ENCODE measurements at regions not wholly inside any gene's neighbourhood (a gene's known extent, or its start where the extent isn't known, plus 50 kb on each side); places are given as distances from the start of the nearest gene placed in this dataset.

DNA sequence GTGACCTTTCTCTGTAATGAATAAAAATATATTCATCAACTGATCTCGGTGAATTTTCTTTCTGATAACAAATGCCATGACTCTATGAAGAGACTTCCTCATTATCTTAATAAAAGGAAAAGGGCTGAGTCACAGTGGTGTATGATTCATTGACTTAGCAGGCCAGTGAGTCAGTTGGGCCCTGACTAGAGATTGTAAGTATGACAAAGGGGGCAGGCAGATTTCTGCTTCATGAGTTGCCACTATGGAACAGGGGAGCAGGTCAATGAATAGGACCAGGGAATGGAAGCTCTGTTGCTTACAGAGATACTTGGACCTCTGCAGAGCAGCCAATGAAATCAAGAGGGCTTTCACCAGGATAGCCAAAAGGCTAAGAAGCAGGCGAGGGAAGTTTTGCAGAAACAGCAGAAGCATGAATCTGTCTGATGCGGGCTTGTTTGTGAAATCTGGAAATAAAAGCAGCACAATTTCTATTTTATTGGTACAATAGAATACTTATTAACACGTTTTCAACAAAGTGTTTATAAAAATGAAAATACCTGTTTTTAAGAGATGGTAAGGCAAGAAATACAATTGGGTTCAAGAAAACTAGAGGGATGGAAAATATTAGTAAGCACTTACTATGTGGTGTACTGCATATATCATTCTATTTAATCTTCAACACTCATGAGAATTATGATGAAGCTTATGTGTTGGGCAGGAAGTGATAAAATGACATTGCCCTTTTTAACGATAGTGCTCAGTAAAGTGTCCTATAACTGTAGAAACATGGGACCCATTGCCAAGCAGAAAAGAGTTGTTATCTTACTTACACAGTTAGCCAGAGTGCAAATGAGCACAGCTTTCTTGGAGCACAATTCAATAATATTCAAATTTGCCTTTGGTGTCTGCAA, 169.8 kb upstream of the MYRIP start:
- ChIA-PET POLR2A (no interaction called here), CTCF (no interaction called here)
- H2AFZ ChIP-seq (ENCODE audit: insufficient read depth, low read depth, low read length, poor library complexity, severe bottlenecking), result no peak overlapping the region
- no peaks in the 10 kb centered on the region for H3K9me3 Mint-ChIP-seq (ENCODE audit: insufficient read depth)
- no peak overlapping the region for H3K4me3 Mint-ChIP-seq
- no peaks in the 10 kb centered on the region for H4K20me1 ChIP-seq (ENCODE audit: control insufficient read depth, insufficient read depth, low read length, poor library complexity, severe bottlenecking)
- no peak overlapping the region for H3K4me2 ChIP-seq (replicated peaks; ENCODE audit: low read depth, low read length, poor library complexity, severe bottlenecking)
- no CpG with 5 or more reads among the region's 5 CpGs for WGBS (ENCODE audit: insufficient coverage)
- H3K27me3 Mint-ChIP-seq, result peaks cover 17% of the 10 kb centered on the region
- H3K36me3 ChIP-seq (replicated peaks in 1 of 2; ENCODE audit: control extremely low read depth in 1 of 2, control insufficient read depth in 1 of 2, extremely low read depth in 1 of 2, insufficient read depth in 2 of 2, low read length in 1 of 2), result no peaks in the 10 kb centered on the region
- no peaks in the 10 kb centered on the region for H3K79me2 ChIP-seq (ENCODE audit: control insufficient read depth, insufficient read depth, low read length)
- no peak overlapping the region for H3K27ac Mint-ChIP-seq
- no peak overlapping the region for H3K4me3 ChIP-seq (ENCODE audit: control extremely low read depth in 1 of 5, extremely low read depth in 1 of 5, insufficient read depth in 1 of 5, low read depth in 2 of 5, low read length in 4 of 5)
- no peak for TF ChIP-seq EZH2 (IDR thresholded peaks at IDR 0.05; ENCODE audit: borderline replicate concordance, insufficient read depth, low read depth, low read length, poor library complexity, severe bottlenecking)
- TF ChIP-seq, protein P1, sequence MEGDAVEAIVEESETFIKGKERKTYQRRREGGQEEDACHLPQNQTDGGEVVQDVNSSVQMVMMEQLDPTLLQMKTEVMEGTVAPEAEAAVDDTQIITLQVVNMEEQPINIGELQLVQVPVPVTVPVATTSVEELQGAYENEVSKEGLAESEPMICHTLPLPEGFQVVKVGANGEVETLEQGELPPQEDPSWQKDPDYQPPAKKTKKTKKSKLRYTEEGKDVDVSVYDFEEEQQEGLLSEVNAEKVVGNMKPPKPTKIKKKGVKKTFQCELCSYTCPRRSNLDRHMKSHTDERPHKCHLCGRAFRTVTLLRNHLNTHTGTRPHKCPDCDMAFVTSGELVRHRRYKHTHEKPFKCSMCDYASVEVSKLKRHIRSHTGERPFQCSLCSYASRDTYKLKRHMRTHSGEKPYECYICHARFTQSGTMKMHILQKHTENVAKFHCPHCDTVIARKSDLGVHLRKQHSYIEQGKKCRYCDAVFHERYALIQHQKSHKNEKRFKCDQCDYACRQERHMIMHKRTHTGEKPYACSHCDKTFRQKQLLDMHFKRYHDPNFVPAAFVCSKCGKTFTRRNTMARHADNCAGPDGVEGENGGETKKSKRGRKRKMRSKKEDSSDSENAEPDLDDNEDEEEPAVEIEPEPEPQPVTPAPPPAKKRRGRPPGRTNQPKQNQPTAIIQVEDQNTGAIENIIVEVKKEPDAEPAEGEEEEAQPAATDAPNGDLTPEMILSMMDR (IDR thresholded peaks at IDR 0.05), result no peak
- DNase-seq (no peak), ATAC-seq (ENCODE audit: low read depth) (no peak)
- intact Hi-C loops (cut with micrococcal nuclease), result no loop called here
- no peaks in the 10 kb centered on the region for H3K9me3 ChIP-seq (ENCODE audit: control extremely low read depth in 1 of 3, control insufficient read depth in 2 of 3, insufficient read depth in 1 of 3, low read length in 2 of 3)
- no peak overlapping the region for H3K9ac ChIP-seq (ENCODE audit: low read length)
- H3K4me1 ChIP-seq (ENCODE audit: control insufficient read depth in 2 of 2, insufficient read depth in 2 of 2, low read length in 2 of 2), result no peaks in the 10 kb centered on the region
- no peaks in the 10 kb centered on the region for H3K27me3 ChIP-seq (replicated peaks in 1 of 4; ENCODE audit: control extremely low read depth in 1 of 4, control insufficient read depth in 3 of 4, insufficient read depth in 4 of 4, low read length in 3 of 4)
- no peak overlapping the region for H3K27ac ChIP-seq (ENCODE audit: low read length in 2 of 2)
- H3K4me1 Mint-ChIP-seq, result no peaks in the 10 kb centered on the region

DNA sequence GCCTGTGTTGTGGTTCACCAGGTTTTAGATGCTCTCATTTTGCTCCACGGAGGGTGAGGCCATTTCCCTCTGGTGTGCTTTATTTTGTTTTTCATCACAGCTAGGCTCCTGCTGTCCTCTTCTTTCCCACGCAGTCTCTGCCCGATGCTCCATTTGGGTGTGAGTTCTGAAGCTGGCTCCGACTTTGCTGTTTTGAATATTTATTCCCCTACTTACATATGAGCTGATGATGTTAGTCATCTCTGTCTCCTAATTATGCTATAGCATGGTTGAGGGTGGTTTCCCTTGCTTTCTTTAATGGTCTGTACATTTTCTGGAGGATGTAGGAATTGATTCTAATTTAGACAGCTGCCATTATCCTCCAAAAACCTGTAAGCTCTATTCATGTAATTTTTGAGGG, 168.1 kb upstream of the MYRIP start:
- no peak overlapping the region for H3K27ac Mint-ChIP-seq
- H3K27ac ChIP-seq (ENCODE audit: low read length in 2 of 2), result no peak overlapping the region
- ChIA-PET CTCF (interaction anchor here (0.6 kb wide), 1 partner anchor 821 kb away, joined by 4 read pairs; no protein-coding TSS in a partner anchor), POLR2A (no interaction called here)
- no peaks in the 10 kb centered on the region for H3K9me3 ChIP-seq (ENCODE audit: control extremely low read depth in 1 of 3, control insufficient read depth in 2 of 3, insufficient read depth in 1 of 3, low read length in 2 of 3)
- no peaks in the 10 kb centered on the region for H3K9me3 Mint-ChIP-seq (ENCODE audit: insufficient read depth)
- H3K4me1 ChIP-seq (ENCODE audit: control insufficient read depth in 2 of 2, insufficient read depth in 2 of 2, low read length in 2 of 2), result no peaks in the 10 kb centered on the region
- DNase-seq (no peak), ATAC-seq (ENCODE audit: low read depth) (no peak)
- H3K27me3 ChIP-seq (replicated peaks in 1 of 4; ENCODE audit: control extremely low read depth in 1 of 4, control insufficient read depth in 3 of 4, insufficient read depth in 4 of 4, low read length in 3 of 4), result no peaks in the 10 kb centered on the region
- WGBS (ENCODE audit: insufficient coverage), result 60% methylated on average over 1 of the region's 4 CpGs
- no peak overlapping the region for H3K4me3 Mint-ChIP-seq
- no peak overlapping the region for H3K9ac ChIP-seq (ENCODE audit: low read length)
- TF ChIP-seq, protein P1 (IDR thresholded peaks at IDR 0.05), result no peak
- no peak for TF ChIP-seq EZH2 (IDR thresholded peaks at IDR 0.05; ENCODE audit: borderline replicate concordance, insufficient read depth, low read depth, low read length, poor library complexity, severe bottlenecking)
- H3K4me1 Mint-ChIP-seq, result no peaks in the 10 kb centered on the region
- H3K4me3 ChIP-seq (ENCODE audit: control extremely low read depth in 1 of 5, extremely low read depth in 1 of 5, insufficient read depth in 1 of 5, low read depth in 2 of 5, low read length in 4 of 5), result no peak overlapping the region
- H3K79me2 ChIP-seq (ENCODE audit: control insufficient read depth, insufficient read depth, low read length), result no peaks in the 10 kb centered on the region
- intact Hi-C loops (cut with micrococcal nuclease), result no loop called here
- no peaks in the 10 kb centered on the region for H3K36me3 ChIP-seq (replicated peaks in 1 of 2; ENCODE audit: control extremely low read depth in 1 of 2, control insufficient read depth in 1 of 2, extremely low read depth in 1 of 2, insufficient read depth in 2 of 2, low read length in 1 of 2)
- H4K20me1 ChIP-seq (ENCODE audit: control insufficient read depth, insufficient read depth, low read length, poor library complexity, severe bottlenecking), result no peaks in the 10 kb centered on the region
- no peak overlapping the region for H3K4me2 ChIP-seq (replicated peaks; ENCODE audit: low read depth, low read length, poor library complexity, severe bottlenecking)
- no peak overlapping the region for H2AFZ ChIP-seq (ENCODE audit: insufficient read depth, low read depth, low read length, poor library complexity, severe bottlenecking)
- peaks cover 17% of the 10 kb centered on the region for H3K27me3 Mint-ChIP-seq
